ENCODE measurements at regions not wholly inside any gene's neighbourhood (a gene's known extent, or its start where the extent isn't known, plus 50 kb on each side); places are given as distances from the start of the nearest gene placed in this dataset.
A peak's percentile ranks its signal among the peaks of the same experiment; 100 is the strongest.

GRCh38 chr5:3217114-3217513, 378.5 kb upstream of the IRX1 start:
- H4K91ac ChIP-seq (replicated peaks; ENCODE audit: insufficient read length, low read length), result no peak overlapping the region
- DNase-seq (ENCODE audit: low read depth in 1 of 2, low spot score in 2 of 2) (peak in 1 of 2 experiments; percentile 34), FAIRE-seq (no peak)
- H3K18ac ChIP-seq (ENCODE audit: extremely low read depth, low read length), result no peak overlapping the region
- H2BK5ac ChIP-seq (ENCODE audit: low read depth, low read length), result no peak overlapping the region
- H3K4me2 ChIP-seq (ENCODE audit: insufficient read depth in 1 of 2, low read depth in 2 of 2, low read length in 2 of 2), result no peak overlapping the region
- peak overlapping the region; percentile 50; the same call in 1 of the 2 replicates for H2BK12ac ChIP-seq (ENCODE audit: low read depth, low read length)
- no peak overlapping the region for H3K14ac ChIP-seq (ENCODE audit: insufficient read length)
- peaks cover 2% of the 10 kb centered on the region; the same call in 1 of the 2 replicates for H3K79me1 ChIP-seq (ENCODE audit: low read depth, low read length)
- H3K36me3 ChIP-seq (ENCODE audit: control insufficient read depth in 2 of 4, insufficient read depth in 4 of 4, low read length in 3 of 4), result no peaks in the 10 kb centered on the region; a peak in 1 of 8 replicates
- H2AFZ ChIP-seq (ENCODE audit: low read length), result no peak overlapping the region
- no peaks in the 10 kb centered on the region for H3K79me2 ChIP-seq (ENCODE audit: control insufficient read depth in 1 of 2, insufficient read depth in 2 of 2, low read length in 2 of 2)
- no peak overlapping the region for H3K9ac ChIP-seq (replicated peaks in 1 of 4; ENCODE audit: extremely low read depth in 1 of 4, low read depth in 3 of 4, low read length in 3 of 4)
- no peak overlapping the region for H2AK5ac ChIP-seq (ENCODE audit: low read depth, low read length)
- H4K20me1 ChIP-seq (replicated peaks in 1 of 2; ENCODE audit: control insufficient read depth in 1 of 2, insufficient read depth in 2 of 2, low read length in 2 of 2), result no peaks in the 10 kb centered on the region
- H4K8ac ChIP-seq (ENCODE audit: extremely low read depth, insufficient read depth, low read length), result no peak overlapping the region
- ChIA-PET POLR2A (ENCODE audit: partially characterized antibody) (no interaction called here), CTCF (ENCODE audit: partially characterized antibody) (interaction anchor here (0.9 kb wide), 1 partner anchor 154 kb away, joined by 3 read pairs; no protein-coding TSS in a partner anchor)
- WGBS, 2 experiments (ENCODE audit: extremely low coverage in 1 of 2, insufficient coverage in 1 of 2, insufficient read length in 1 of 2, insufficient replicate concordance in 2 of 2, low coverage in 1 of 2, low lambda C conversion rate in 2 of 2, missing lambda C conversion rate in 1 of 2), result 94% methylated on average over 10 of the region's 10 CpGs; no CpG with 5 or more reads in 1 of the 2 experiments
- no peak overlapping the region for H4K5ac ChIP-seq (ENCODE audit: insufficient read length, low read depth, low read length)
- no peaks in the 10 kb centered on the region for H3K27me3 ChIP-seq (replicated peaks in 1 of 4; ENCODE audit: control insufficient read depth in 3 of 4, extremely low read depth in 1 of 4, insufficient read depth in 3 of 4, low read length in 3 of 4)
- TF ChIP-seq RNF2 (IDR thresholded peaks at IDR 0.05; ENCODE audit: borderline replicate concordance, low read depth, low read length, missing control alignments, poor library complexity, severe bottlenecking), result no peak
- no peak for TF ChIP-seq GTF2F1 (IDR thresholded peaks at IDR 0.05; ENCODE audit: borderline replicate concordance, low read depth, low read length)
- TF ChIP-seq CHD1 (IDR thresholded peaks at IDR 0.05; ENCODE audit: low read depth, low read length), result no peak
- TF ChIP-seq ZNF274 (IDR thresholded peaks at IDR 0.05; ENCODE audit: borderline replicate concordance, extremely low read depth, low read length), result no peak
- no peak for TF ChIP-seq EGR1 (IDR thresholded peaks at IDR 0.05; ENCODE audit: borderline replicate concordance, low read depth, low read length)
- TF ChIP-seq, protein P1, sequence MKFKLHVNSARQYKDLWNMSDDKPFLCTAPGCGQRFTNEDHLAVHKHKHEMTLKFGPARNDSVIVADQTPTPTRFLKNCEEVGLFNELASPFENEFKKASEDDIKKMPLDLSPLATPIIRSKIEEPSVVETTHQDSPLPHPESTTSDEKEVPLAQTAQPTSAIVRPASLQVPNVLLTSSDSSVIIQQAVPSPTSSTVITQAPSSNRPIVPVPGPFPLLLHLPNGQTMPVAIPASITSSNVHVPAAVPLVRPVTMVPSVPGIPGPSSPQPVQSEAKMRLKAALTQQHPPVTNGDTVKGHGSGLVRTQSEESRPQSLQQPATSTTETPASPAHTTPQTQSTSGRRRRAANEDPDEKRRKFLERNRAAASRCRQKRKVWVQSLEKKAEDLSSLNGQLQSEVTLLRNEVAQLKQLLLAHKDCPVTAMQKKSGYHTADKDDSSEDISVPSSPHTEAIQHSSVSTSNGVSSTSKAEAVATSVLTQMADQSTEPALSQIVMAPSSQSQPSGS (IDR thresholded peaks at IDR 0.05; ENCODE audit: low read length), result no peak
- TF ChIP-seq CBX5 (IDR thresholded peaks at IDR 0.05; ENCODE audit: low read depth, low read length), result no peak
- no peak for TF ChIP-seq BRCA1 (IDR thresholded peaks at IDR 0.05; ENCODE audit: low read depth, low read length)
- no peak for TF ChIP-seq HDAC6 (IDR thresholded peaks at IDR 0.05; ENCODE audit: low read depth, low read length)
- no peak overlapping the region for H3K56ac ChIP-seq (replicated peaks; ENCODE audit: insufficient read length, low read depth, low read length)
- no peak overlapping the region for H2BK120ac ChIP-seq (replicated peaks; ENCODE audit: low read depth, low read length)
- no peak overlapping the region for H3K27ac ChIP-seq (ENCODE audit: low read depth, low read length)
- no peak overlapping the region for H3K4ac ChIP-seq (replicated peaks; ENCODE audit: insufficient read length, low read depth, low read length)
- H3K4me1 ChIP-seq (replicated peaks in 1 of 4; ENCODE audit: control insufficient read depth in 3 of 4, insufficient read depth in 4 of 4, low read length in 3 of 4), result no peaks in the 10 kb centered on the region
- 0 out of 2 replicates have a peak, but pooled peaks cover 3% of the 10 kb centered on the region for H3K23me2 ChIP-seq (ENCODE audit: low read depth, low read length)
- 0 out of 2 replicates have a peak overlapping the region, but pooled peaks have one; percentile 32 for H2BK20ac ChIP-seq (ENCODE audit: low read length)
- no peak overlapping the region for H3K4me3 ChIP-seq (ENCODE audit: extremely low read depth in 1 of 4, insufficient read depth in 2 of 4, low read depth in 3 of 4, low read length in 4 of 4)
- no peaks in the 10 kb centered on the region for H3K9me3 ChIP-seq (ENCODE audit: insufficient read depth in 2 of 2, low read depth in 1 of 2, low read length in 1 of 2)
- no peak overlapping the region for H3K23ac ChIP-seq (ENCODE audit: insufficient read length)
- no peak overlapping the region for H2BK15ac ChIP-seq (ENCODE audit: low read length)
